ENCODE measurements at regions not wholly inside any gene's neighbourhood (a gene's known extent, or its start where the extent isn't known, plus 50 kb on each side); places are given as distances from the start of the nearest gene placed in this dataset.

DNA sequence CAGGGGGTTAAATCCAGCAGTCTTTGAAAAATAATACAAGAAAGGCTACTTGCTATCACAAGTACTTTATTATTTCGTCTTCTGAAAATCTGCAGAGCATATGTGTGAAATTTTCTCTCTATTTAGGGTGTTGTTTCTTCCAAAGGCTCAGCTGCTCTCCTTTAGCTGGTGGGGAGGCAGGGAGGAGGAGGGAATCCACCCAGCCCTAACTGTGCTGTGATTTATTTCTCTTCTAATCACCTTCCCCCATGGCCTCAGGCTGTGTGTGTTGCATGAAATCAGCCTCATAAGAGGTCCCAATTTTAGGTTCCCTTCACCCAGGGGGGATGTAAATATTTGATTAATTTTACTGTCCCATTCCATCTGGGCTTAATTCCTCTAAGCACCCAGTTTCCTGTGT lies 77.6 kb upstream of the PGBD5 start:
- TF ChIP-seq JUND (IDR thresholded peaks at IDR 0.05; ENCODE audit: low read depth): no peak
- in situ Hi-C loops (cut with HindIII; ENCODE audit: low pct_unique_long_range_greater_than_20kb, low sequenced_read_pairs): no loop called here
- no peak for DNase-seq (ENCODE audit: low read depth in 1 of 2, low spot score in 1 of 2)

DNA sequence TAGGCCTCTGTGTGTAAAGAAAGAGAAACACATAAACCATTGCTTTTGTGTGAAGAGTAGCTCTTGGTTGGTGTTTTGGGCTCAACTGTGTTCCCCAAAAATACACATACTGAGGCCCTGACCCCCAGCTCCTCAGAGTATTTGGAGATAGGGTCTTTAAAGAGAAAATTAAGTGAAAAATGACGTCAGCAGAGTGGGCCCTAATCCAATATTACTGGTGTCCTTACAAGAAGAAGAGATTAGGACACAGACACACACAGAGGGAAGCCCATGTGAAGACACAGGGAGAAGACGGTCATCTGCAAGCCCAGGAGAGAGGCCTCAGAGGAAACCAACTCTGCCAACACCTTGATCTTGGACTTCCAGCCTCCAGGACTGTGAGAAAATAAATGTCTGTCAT lies 76.9 kb upstream of the PGBD5 start:
- in situ Hi-C loops (cut with HindIII; ENCODE audit: low pct_unique_long_range_greater_than_20kb, low sequenced_read_pairs): no loop called here
- no peak for DNase-seq (ENCODE audit: low read depth in 1 of 2, low spot score in 1 of 2)
- no peak for TF ChIP-seq JUND (IDR thresholded peaks at IDR 0.05; ENCODE audit: low read depth)

- no peak for DNase-seq (ENCODE audit: low read depth in 1 of 2, low spot score in 1 of 2)
- TF ChIP-seq JUND (IDR thresholded peaks at IDR 0.05; ENCODE audit: low read depth): no peak
- in situ Hi-C loops (cut with HindIII; ENCODE audit: low pct_unique_long_range_greater_than_20kb, low sequenced_read_pairs): no loop called here
Measured at GRCh38 chr1:230502306-230502705, 76.2 kb upstream of the PGBD5 start.

DNA sequence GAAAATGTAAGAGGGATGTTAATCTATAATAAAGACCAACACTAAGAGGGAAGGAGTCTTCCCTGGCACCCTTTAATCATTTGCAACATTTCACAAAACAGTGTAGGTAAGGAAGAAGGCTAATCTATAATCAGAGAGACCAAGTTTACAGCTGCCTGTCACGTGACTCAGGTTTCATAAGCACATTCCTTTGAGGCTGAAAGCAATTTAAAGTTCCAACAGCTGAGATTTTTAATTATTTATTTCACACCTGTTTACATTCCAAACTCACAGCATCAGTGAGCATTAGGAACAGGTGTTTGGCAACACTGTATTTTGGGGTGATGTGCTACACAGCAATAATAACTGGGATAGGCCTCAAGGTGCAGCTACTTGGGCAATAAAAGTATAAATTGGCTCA lies 75.7 kb upstream of the PGBD5 start:
- TF ChIP-seq JUND (IDR thresholded peaks at IDR 0.05; ENCODE audit: low read depth): no peak
- in situ Hi-C loops (cut with HindIII; ENCODE audit: low pct_unique_long_range_greater_than_20kb, low sequenced_read_pairs): no loop called here
- DNase-seq (ENCODE audit: low read depth in 1 of 2, low spot score in 1 of 2): peak; percentile 23 to 65

GRCh38 chr1:230501242-230501641 lies 75.1 kb upstream of the PGBD5 start:
- TF ChIP-seq JUND (IDR thresholded peaks at IDR 0.05; ENCODE audit: low read depth): no peak
- in situ Hi-C loops (cut with HindIII; ENCODE audit: low pct_unique_long_range_greater_than_20kb, low sequenced_read_pairs): no loop called here
- DNase-seq (ENCODE audit: low read depth in 1 of 2, low spot score in 1 of 2): no peak

DNA sequence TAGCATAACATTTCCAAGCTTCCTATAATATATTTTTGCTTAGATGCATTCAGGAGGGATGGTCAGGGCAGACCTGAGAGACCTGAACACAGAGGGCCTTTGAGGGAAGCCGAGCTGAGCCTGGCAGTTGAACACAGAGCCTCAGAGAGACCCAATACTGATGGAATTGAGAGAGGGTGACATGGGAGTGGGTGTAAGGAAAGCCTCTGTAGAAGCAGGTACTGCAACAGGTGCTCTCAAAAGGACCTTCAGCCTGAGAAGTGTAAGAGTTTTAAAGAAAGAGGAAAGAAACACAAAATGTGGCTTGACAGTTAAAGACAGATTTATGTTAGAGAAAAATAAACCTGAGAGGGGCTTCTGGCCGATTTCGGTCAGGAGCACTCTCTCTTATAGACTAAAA lies 73.9 kb upstream of the PGBD5 start:
- TF ChIP-seq JUND (IDR thresholded peaks at IDR 0.05; ENCODE audit: low read depth): no peak
- in situ Hi-C loops (cut with HindIII; ENCODE audit: low pct_unique_long_range_greater_than_20kb, low sequenced_read_pairs): no loop called here
- no peak for DNase-seq (ENCODE audit: low read depth in 1 of 2, low spot score in 1 of 2)

- DNase-seq (ENCODE audit: low read depth in 1 of 2, low spot score in 1 of 2): no peak
- in situ Hi-C loops (cut with HindIII; ENCODE audit: low pct_unique_long_range_greater_than_20kb, low sequenced_read_pairs): no loop called here
- TF ChIP-seq JUND (IDR thresholded peaks at IDR 0.05; ENCODE audit: low read depth): no peak
Measured at GRCh38 chr1:230499496-230499895, 73.4 kb upstream of the PGBD5 start.

- TF ChIP-seq JUND (IDR thresholded peaks at IDR 0.05; ENCODE audit: low read depth): no peak
- in situ Hi-C loops (cut with HindIII; ENCODE audit: low pct_unique_long_range_greater_than_20kb, low sequenced_read_pairs): no loop called here
- DNase-seq (ENCODE audit: low read depth in 1 of 2, low spot score in 1 of 2): peak in 1 of 2 experiments; percentile 10
Measured at GRCh38 chr1:230498704-230499103, 72.6 kb upstream of the PGBD5 start.

DNA sequence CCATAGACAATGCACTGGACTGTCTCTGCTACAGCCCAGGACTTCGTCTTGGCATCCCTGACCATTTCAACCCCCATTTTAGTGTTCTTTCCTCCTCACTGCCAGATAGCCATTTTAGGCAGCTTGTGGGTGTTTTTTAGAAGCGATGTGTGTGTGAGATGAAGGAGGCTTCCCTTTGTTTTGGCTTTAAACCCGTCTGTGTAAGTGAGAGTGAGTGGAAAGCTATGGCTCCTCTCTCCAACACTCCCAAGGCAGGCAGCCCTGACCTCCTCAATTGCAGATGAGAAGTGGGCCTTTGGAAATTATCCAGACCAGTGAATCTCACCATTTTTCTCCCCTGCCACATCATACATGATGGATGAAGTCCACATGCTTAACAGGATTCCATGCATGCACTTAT lies 70.3 kb upstream of the PGBD5 start:
- DNase-seq (ENCODE audit: low read depth in 1 of 2, low spot score in 1 of 2): no peak
- in situ Hi-C loops (cut with HindIII; ENCODE audit: low pct_unique_long_range_greater_than_20kb, low sequenced_read_pairs): no loop called here
- no peak for TF ChIP-seq JUND (IDR thresholded peaks at IDR 0.05; ENCODE audit: low read depth)

- peak; percentile 34 to 61 for DNase-seq (ENCODE audit: low read depth in 1 of 2, low spot score in 1 of 2)
- in situ Hi-C loops (cut with HindIII; ENCODE audit: low pct_unique_long_range_greater_than_20kb, low sequenced_read_pairs): no loop called here
- TF ChIP-seq JUND (IDR thresholded peaks at IDR 0.05; ENCODE audit: low read depth): no peak
Measured at GRCh38 chr1:230495891-230496385, 69.8 kb upstream of the PGBD5 start.

DNA sequence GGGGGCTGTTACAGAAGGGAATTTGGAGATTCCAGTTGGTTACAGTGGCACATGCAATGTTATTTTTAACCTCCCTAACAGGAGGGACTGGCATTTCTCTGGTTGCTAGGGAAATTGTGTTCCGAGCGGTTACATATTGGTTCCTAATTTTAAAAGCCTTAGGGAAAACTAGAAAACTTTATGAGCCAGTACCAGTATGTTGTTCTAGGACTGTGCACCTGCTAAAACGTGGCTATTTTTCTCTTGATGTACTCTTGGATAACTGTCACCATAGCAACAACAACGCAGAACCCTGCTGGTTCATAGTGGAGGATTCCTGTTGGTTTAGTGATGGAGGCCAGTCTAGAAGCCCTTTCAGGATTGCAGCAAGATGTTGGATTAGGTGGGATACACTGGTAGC lies 68.9 kb upstream of the PGBD5 start:
- no peak for DNase-seq (ENCODE audit: low read depth in 1 of 2, low spot score in 1 of 2)

DNA sequence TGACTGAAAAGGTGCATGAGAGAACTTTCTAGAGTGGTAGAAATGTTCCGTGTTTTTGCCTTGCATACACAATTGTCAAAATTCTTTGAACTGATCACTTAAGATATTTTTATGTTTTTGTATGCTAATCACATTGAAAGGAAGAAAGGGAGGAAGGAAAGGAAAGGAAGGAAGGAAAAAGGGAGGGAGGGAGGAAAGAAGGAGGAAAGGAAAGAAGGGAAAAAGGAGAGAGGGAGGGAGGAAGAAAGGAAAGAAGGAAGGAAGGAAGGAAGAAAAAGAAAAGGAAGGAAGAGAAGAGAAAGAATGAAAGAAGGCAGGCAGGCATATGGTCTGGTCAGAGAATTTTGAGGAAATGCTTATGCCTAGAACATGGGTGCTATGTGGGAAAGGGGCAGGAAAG lies 68.4 kb upstream of the PGBD5 start:
- DNase-seq (ENCODE audit: low read depth in 1 of 2, low spot score in 1 of 2): no peak
- in situ Hi-C loops (cut with HindIII; ENCODE audit: low pct_unique_long_range_greater_than_20kb, low sequenced_read_pairs): no loop called here
- no peak for TF ChIP-seq JUND (IDR thresholded peaks at IDR 0.05; ENCODE audit: low read depth)

More for the DNA sequence above, 68.9 kb upstream of the PGBD5 start:
- TF ChIP-seq JUND (IDR thresholded peaks at IDR 0.05; ENCODE audit: low read depth): no peak
- in situ Hi-C loops (cut with HindIII; ENCODE audit: low pct_unique_long_range_greater_than_20kb, low sequenced_read_pairs): no loop called here

DNA sequence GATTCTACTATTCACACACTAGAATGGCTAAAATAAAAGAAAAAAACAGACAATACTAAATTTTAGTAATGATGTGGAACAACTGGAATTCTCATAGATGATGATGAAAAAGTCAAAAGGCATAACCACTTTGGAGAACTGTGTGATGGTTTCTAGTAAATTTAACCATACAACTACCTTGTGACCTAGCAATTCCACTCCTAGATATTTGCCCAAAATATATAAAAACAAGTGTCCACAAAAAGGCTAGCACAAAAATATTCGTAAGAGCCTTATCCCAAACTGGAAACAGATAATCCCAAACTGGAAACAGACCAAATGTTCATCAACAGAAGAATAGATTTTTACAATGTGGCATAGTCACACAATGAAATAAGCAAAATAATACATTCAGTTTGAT lies 67.9 kb upstream of the PGBD5 start:
- no peak for DNase-seq (ENCODE audit: low read depth in 1 of 2, low spot score in 1 of 2)
- TF ChIP-seq JUND (IDR thresholded peaks at IDR 0.05; ENCODE audit: low read depth): no peak

GRCh38 chr1:230493264-230493663 lies 67.1 kb upstream of the PGBD5 start:
- no peak for DNase-seq (ENCODE audit: low read depth in 1 of 2, low spot score in 1 of 2)
- in situ Hi-C loops (cut with HindIII; ENCODE audit: low pct_unique_long_range_greater_than_20kb, low sequenced_read_pairs): no loop called here
- TF ChIP-seq JUND (IDR thresholded peaks at IDR 0.05; ENCODE audit: low read depth): no peak

More for the DNA sequence above, 67.9 kb upstream of the PGBD5 start:
- in situ Hi-C loops (cut with HindIII; ENCODE audit: low pct_unique_long_range_greater_than_20kb, low sequenced_read_pairs): no loop called here

All from T47D (cell line).